SK-N-SH treated with all-trans-retinoic acid at 6 μM for 48 hours (cell line): ENCODE measurements at regions not wholly inside any gene's neighbourhood (a gene's known extent, or its start where the extent isn't known, plus 50 kb on each side); places are given as distances from the start of the nearest gene placed in this dataset.

ENCODE experiments used
- ATAC-seq: fragments of 200-7000 bp; cut with Tn5 transposase; 3 replicates; pipeline ENCODE4 v1.9.1; 2020; ENCODE audit warnings: mild to moderate bottlenecking, moderate library complexity
- BACH2 ChIP-seq: fragments of 250-450 bp; sonication (Bioruptor Pico); IDR thresholded peaks from 2 replicates; pipeline ENCODE4 v1.9.0; 2021; ENCODE audit warnings: mild to moderate bottlenecking, borderline replicate concordance
- CREB5 ChIP-seq: fragments of 250-450 bp; sonication (Bioruptor Pico); IDR thresholded peaks from 2 replicates; pipeline ENCODE4 v1.5.1; 2020; ENCODE audit warnings: low read depth, mild to moderate bottlenecking, moderate library complexity
- CSDC2 ChIP-seq: fragments of 250-450 bp; sonication (Bioruptor Pico); IDR thresholded peaks from 2 replicates; pipeline ENCODE4 v1.5.0; 2020; ENCODE audit warnings: mild to moderate bottlenecking, moderate library complexity
- CSRNP3 ChIP-seq: fragments of 250-450 bp; sonication (Bioruptor Pico); IDR thresholded peaks from 2 replicates; pipeline ENCODE4 v1.5.1; 2021; ENCODE audit warnings: mild to moderate bottlenecking, moderate library complexity
- ESRRG ChIP-seq: fragments of 250-450 bp; sonication (Bioruptor Pico); IDR thresholded peaks from 2 replicates; pipeline ENCODE4 v1.6.1; 2021; ENCODE audit warnings: mild to moderate bottlenecking
- GLIS3 ChIP-seq: fragments of 250-450 bp; sonication (Bioruptor Pico); IDR thresholded peaks from 2 replicates; pipeline ENCODE4 v1.5.0; 2020; ENCODE audit warnings: mild to moderate bottlenecking, moderate library complexity
- ISL1 ChIP-seq: fragments of 250-450 bp; sonication (Bioruptor Pico); IDR thresholded peaks from 2 replicates; pipeline ENCODE4 v2.1.2; 2022; ENCODE audit warnings: mild to moderate bottlenecking, moderate library complexity
- OSR1 ChIP-seq: fragments of 250-450 bp; sonication (Bioruptor Pico); IDR thresholded peaks from 2 replicates; pipeline ENCODE4 v1.8.0; 2022; ENCODE audit warnings: moderate library complexity, mild to moderate bottlenecking, inconsistent platforms
- PATZ1 ChIP-seq: fragments of 250-450 bp; sonication (Bioruptor Pico); IDR thresholded peaks from 2 replicates; pipeline ENCODE4 v1.8.0; 2020; ENCODE audit warnings: mild to moderate bottlenecking, moderate library complexity, borderline replicate concordance
- PPARA ChIP-seq: fragments of 250-450 bp; sonication (Bioruptor Pico); IDR thresholded peaks from 2 replicates; pipeline ENCODE4 v1.5.0; 2020; ENCODE audit warnings: mild to moderate bottlenecking, borderline replicate concordance
- RARB ChIP-seq: fragments of 250-450 bp; sonication (Bioruptor Pico); IDR thresholded peaks from 2 replicates; pipeline ENCODE4 v1.8.0; 2021; ENCODE audit warnings: mild to moderate bottlenecking, moderate library complexity
- SNAI2 ChIP-seq: fragments of 250-450 bp; sonication (Bioruptor Pico); IDR thresholded peaks from 2 replicates; pipeline ENCODE4 v1.5.0; 2020; ENCODE audit warnings: mild to moderate bottlenecking, moderate library complexity
- TCF4 ChIP-seq: fragments of 250-450 bp; sonication (Bioruptor Pico); IDR thresholded peaks from 2 replicates; pipeline ENCODE4 v1.8.0; 2021; ENCODE audit warnings: mild to moderate bottlenecking, moderate library complexity, borderline replicate concordance
- TOX ChIP-seq: fragments of 250-450 bp; sonication (Bioruptor Pico); IDR thresholded peaks from 2 replicates; pipeline ENCODE4 v1.8.0; 2021; ENCODE audit warnings: mild to moderate bottlenecking, moderate library complexity, borderline replicate concordance
- TSHZ2 ChIP-seq: fragments of 250-450 bp; sonication (Bioruptor Pico); IDR thresholded peaks from 2 replicates; pipeline ENCODE4 v1.5.0; 2020; ENCODE audit warnings: mild to moderate bottlenecking, moderate library complexity
- ZC3H10 ChIP-seq: fragments of 250-450 bp; sonication (Bioruptor Pico); IDR thresholded peaks from 2 replicates; pipeline ENCODE4 v1.5.1; 2021; ENCODE audit warnings: mild to moderate bottlenecking, moderate library complexity
- ZFP3 ChIP-seq: fragments of 250-450 bp; sonication (Bioruptor Pico); IDR thresholded peaks from 2 replicates; pipeline ENCODE4 v1.5.0; 2020; ENCODE audit warnings: mild to moderate bottlenecking, moderate library complexity
- ZFP30 ChIP-seq: fragments of 450-650 bp; formaldehyde crosslinking; IDR thresholded peaks from 2 replicates; pipeline ENCODE4 v1.5.0; 2022; ENCODE audit warnings: mild to moderate bottlenecking, moderate library complexity
- ZNF70 ChIP-seq: fragments of 450-650 bp; formaldehyde crosslinking; IDR thresholded peaks from 2 replicates; pipeline ENCODE4 v1.5.0; 2020; ENCODE audit warnings: mild to moderate bottlenecking, moderate library complexity
- TF ChIP-seq, protein P1 (sequence below): fragments of 250-450 bp; sonication (Bioruptor Pico); IDR thresholded peaks from 2 replicates; pipeline ENCODE4 v1.8.0; 2021; ENCODE audit warnings: low read depth, mild to moderate bottlenecking, moderate library complexity, borderline replicate concordance

DNA sequence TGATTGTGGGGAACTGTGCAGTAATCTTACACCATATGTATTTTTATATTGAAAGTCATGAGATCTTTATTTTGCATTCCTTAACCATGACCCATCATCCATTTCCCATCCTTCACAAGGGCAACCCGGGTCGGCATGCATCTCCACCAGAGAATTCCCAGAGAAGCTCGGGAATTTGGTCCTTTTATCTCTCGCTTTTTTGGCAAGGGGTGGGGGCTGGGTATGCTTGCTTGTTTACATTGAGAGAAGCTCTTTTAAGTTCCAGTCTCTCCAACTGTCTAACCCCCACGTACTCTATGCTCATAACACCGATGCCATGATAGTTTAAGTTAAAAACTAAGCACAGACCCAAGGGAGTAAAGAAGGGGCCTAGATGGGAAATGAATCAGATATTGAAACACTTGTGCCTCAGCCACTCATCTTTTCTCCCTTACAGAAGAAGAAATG lies 109.9 kb upstream of the NFIB start (continued):
- TF ChIP-seq PATZ1 = no peak
- TF ChIP-seq BACH2 (CRISPR knock-in tag) = no peak

DNA sequence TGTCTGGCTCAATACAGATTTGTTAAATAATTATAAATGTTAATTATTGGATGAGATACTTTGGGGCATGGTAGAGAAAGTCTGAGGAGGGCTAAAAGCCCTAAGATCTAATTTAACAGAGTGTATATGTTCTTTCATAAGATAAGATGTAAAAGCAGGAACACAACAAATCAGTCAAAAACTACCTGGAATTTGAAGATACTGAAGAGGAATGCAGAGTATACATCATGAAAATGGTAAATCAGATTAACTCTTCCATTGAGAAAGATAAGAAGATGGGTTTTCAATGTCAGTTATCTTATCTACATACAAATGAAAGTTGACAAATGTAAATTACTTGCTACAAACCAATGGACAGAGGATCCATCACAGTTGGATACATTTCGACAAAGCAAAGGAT lies 107.3 kb upstream of the NFIB start:
- TF ChIP-seq ZC3H10 (CRISPR knock-in tag) = no peak
- peak; percentile 60; the same call in 1 of the 2 replicates for TF ChIP-seq TCF4 (CRISPR knock-in tag)
- TF ChIP-seq PATZ1 = peak; percentile 75; the same call in 1 of the 2 replicates
- no peak for TF ChIP-seq ZNF70 (CRISPR knock-in tag)
- TF ChIP-seq ZFP3 = peak; percentile 42; the same call in 1 of the 2 replicates
- 0 out of 2 replicates have a peak, but pooled peaks have one; percentile 40 for TF ChIP-seq GLIS3 (CRISPR knock-in tag)
- peak; percentile 99 for TF ChIP-seq ISL1 (CRISPR knock-in tag)
- no peak for TF ChIP-seq RARB (CRISPR knock-in tag)
- TF ChIP-seq CSRNP3 (CRISPR knock-in tag) = peak; percentile 82
- TF ChIP-seq CREB5 (CRISPR knock-in tag) = peak; percentile 84
- TF ChIP-seq ESRRG (CRISPR knock-in tag) = peak; percentile 71; the same call in 1 of the 2 replicates
- peak; percentile 81; the same call in 1 of the 2 replicates for TF ChIP-seq TSHZ2 (CRISPR knock-in tag)
- TF ChIP-seq, protein P1, sequence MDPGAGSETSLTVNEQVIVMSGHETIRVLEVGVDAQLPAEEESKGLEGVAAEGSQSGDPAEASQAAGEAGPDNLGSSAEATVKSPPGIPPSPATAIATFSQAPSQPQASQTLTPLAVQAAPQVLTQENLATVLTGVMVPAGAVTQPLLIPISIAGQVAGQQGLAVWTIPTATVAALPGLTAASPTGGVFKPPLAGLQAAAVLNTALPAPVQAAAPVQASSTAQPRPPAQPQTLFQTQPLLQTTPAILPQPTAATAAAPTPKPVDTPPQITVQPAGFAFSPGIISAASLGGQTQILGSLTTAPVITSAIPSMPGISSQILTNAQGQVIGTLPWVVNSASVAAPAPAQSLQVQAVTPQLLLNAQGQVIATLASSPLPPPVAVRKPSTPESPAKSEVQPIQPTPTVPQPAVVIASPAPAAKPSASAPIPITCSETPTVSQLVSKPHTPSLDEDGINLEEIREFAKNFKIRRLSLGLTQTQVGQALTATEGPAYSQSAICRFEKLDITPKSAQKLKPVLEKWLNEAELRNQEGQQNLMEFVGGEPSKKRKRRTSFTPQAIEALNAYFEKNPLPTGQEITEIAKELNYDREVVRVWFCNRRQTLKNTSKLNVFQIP (CRISPR knock-in tag) = no peak
- no peak for ATAC-seq

DNA sequence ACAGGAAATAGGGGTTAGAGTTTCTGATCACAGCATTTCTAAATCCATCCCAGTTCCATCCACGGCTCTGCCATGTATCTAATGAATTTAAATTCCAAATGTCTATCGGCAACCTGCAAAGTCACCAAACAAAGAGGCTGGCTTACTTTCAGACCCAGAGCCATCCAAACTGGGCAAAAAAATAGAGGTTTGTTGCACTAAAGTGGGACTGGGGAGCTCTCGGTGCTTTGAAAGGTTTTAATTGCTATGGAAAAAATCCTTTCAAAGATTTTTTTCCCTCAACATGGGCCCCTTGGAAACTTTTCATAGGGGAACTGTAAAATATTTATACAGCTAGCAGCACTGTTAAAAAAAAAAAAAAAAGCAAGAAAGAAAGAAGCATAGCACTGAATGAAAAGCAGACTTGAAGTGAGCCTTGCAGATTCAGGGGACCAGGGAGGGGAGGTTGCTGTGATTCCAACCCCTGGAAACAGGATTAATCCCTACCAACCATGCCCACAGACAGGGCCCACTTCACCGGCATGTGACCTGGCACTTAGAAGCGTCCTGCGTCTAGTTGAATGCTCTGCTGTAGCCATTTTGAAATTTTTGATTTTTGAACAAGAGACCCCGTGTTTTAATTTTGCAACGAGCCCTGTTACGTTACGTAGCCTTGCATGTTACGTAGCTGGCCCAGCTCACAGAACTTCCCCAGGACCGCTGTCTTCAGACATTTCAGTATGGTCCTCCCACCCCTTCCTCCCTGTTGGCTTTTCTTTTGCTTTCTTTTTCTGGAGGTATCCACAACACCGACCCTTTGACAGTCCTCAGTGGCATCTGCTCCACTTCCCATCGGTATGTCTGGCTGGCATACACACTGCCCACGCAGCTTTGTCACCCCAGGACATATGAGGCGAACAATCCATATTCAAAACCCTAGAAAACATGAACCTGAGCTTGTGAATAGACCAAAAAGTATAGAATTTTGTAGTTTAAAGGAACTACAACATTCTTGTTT lies 105.3 kb upstream of the NFIB start:
- TF ChIP-seq ZNF70 (CRISPR knock-in tag) = no peak
- TF ChIP-seq BACH2 (CRISPR knock-in tag) = no peak
- no peak for TF ChIP-seq PPARA (CRISPR knock-in tag)
- no peak for TF ChIP-seq ZFP3
- TF ChIP-seq OSR1 (CRISPR knock-in tag) = no peak
- TF ChIP-seq CSDC2 (CRISPR knock-in tag) = no peak
- TF ChIP-seq TOX (CRISPR knock-in tag) = no peak
- no peak for TF ChIP-seq ZFP30
- no peak for TF ChIP-seq SNAI2 (CRISPR knock-in tag)
- no peak for TF ChIP-seq TSHZ2 (CRISPR knock-in tag)
- TF ChIP-seq TCF4 (CRISPR knock-in tag) = no peak
- no peak for TF ChIP-seq ESRRG (CRISPR knock-in tag)
- TF ChIP-seq, all 23 proteins: peak for 0

More for the DNA sequence above, 105.3 kb upstream of the NFIB start:
- ATAC-seq = no peak
